Tibial nerve (tissue), 3 donors: ENCODE measurements at regions not wholly inside any gene's neighbourhood (a gene's known extent, or its start where the extent isn't known, plus 50 kb on each side); places are given as distances from the start of the nearest gene placed in this dataset.

ENCODE experiments used
- POLR2A ChIP-seq, 2 donors: fragments of 450-650 bp; IDR thresholded peaks; one replicate each; pipeline ENCODE4 v1.6.1; 2017; ENCODE audit warnings: antibody characterized with exemption in 2 of 2, mild to moderate bottlenecking in 2 of 2, moderate library complexity in 2 of 2
- TF ChIP-seq, protein P1 (sequence below), 5 experiments: fragments of 200-600 bp in 3 of 5; fragments of 450-650 bp in 2 of 5; sonication (generic) in 3 of 5; IDR thresholded peaks; one replicate each; pipeline ENCODE4 v1.5.1; 2016 to 2019; ENCODE audit warnings: antibody characterized with exemption in 5 of 5, mild to moderate bottlenecking in 3 of 5, moderate library complexity in 2 of 5

DNA sequence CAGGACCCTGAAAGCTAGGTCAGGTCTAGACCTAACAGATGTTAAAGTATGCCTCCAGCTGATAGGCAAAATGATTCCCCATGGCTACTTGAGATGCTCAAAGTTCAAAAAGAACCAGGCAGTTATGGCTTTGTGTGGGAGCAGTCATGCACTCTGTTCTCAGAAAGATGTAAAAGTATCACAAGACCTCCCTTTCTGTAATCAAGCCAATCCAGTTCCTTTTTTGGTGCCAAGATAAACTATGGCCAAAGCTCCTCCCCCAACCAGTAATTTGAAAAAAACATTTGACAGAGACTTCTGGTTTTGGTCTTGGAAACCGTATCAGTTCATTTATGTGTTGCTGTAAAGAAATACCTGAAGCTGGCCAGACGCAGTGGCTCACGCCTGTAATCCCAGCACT, 51.4 kb upstream of the XIST start:
- TF ChIP-seq, protein P1, sequence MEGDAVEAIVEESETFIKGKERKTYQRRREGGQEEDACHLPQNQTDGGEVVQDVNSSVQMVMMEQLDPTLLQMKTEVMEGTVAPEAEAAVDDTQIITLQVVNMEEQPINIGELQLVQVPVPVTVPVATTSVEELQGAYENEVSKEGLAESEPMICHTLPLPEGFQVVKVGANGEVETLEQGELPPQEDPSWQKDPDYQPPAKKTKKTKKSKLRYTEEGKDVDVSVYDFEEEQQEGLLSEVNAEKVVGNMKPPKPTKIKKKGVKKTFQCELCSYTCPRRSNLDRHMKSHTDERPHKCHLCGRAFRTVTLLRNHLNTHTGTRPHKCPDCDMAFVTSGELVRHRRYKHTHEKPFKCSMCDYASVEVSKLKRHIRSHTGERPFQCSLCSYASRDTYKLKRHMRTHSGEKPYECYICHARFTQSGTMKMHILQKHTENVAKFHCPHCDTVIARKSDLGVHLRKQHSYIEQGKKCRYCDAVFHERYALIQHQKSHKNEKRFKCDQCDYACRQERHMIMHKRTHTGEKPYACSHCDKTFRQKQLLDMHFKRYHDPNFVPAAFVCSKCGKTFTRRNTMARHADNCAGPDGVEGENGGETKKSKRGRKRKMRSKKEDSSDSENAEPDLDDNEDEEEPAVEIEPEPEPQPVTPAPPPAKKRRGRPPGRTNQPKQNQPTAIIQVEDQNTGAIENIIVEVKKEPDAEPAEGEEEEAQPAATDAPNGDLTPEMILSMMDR (IDR thresholded peaks at IDR 0.05): no peak
- TF ChIP-seq POLR2A (IDR thresholded peaks at IDR 0.05): no peak
